ENCODE measurements at regions not wholly inside any gene's neighbourhood (a gene's known extent, or its start where the extent isn't known, plus 50 kb on each side); places are given as distances from the start of the nearest gene placed in this dataset.

GRCh38 chr6:75546381-75546780 lies 52.8 kb upstream of the FILIP1 start:
- ChIA-PET POLR2A (no interaction called here), CTCF (interaction anchor here (0.5 to 0.9 kb wide), 5 partner anchors 17 to 280 kb away, joined by 3 to 5 read pairs (median 3); no protein-coding TSS in a partner anchor)
- H3K9me3 Mint-ChIP-seq: no peaks in the 10 kb centered on the region
- no peak overlapping the region for H3K27ac Mint-ChIP-seq
- intact Hi-C loops (cut with micrococcal nuclease): no loop called here
- no peaks in the 10 kb centered on the region for H3K27me3 Mint-ChIP-seq
- no peaks in the 10 kb centered on the region for H3K36me3 Mint-ChIP-seq
- DNase-seq: no peak
- H3K4me1 Mint-ChIP-seq (ENCODE audit: low read depth): peaks cover under 1% of the 10 kb centered on the region
- H3K4me3 Mint-ChIP-seq: no peak overlapping the region

GRCh38 chr6:75550544-75551167 lies 51.0 kb upstream of the SENP6 start:
- H3K27me3 Mint-ChIP-seq: no peaks in the 10 kb centered on the region
- CTCF ChIA-PET: no interaction called here
- intact Hi-C loops (cut with micrococcal nuclease): no loop called here
- no peak for DNase-seq
- H3K27ac Mint-ChIP-seq: no peak overlapping the region
- peaks cover 4% of the 10 kb centered on the region for H3K4me1 Mint-ChIP-seq (ENCODE audit: low read depth)
- H3K36me3 Mint-ChIP-seq: no peaks in the 10 kb centered on the region
- H3K4me3 Mint-ChIP-seq: no peak overlapping the region
- POLR2A ChIA-PET: no interaction called here
- no peaks in the 10 kb centered on the region for H3K9me3 Mint-ChIP-seq

GRCh38 chr6:75551367-75551952 lies 50.2 kb upstream of the SENP6 start:
- DNase-seq: no peak
- Mint-ChIP-seq H3K9me3 (no peaks in the 10 kb centered on the region), H3K27ac (no peak overlapping the region), H3K4me1 (ENCODE audit: low read depth) (peaks cover 4% of the 10 kb centered on the region), H3K27me3 (no peaks in the 10 kb centered on the region), H3K4me3 (no peak overlapping the region), H3K36me3 (no peaks in the 10 kb centered on the region)
- intact Hi-C loops (cut with micrococcal nuclease): no loop called here
- ChIA-PET CTCF (no interaction called here), POLR2A (no interaction called here)
